GM21515 (cell line): ENCODE measurements at regions not wholly inside any gene's neighbourhood (a gene's known extent, or its start where the extent isn't known, plus 50 kb on each side); places are given as distances from the start of the nearest gene placed in this dataset.

Experiments
- ATAC-seq: cut with Tn5 transposase; IDR thresholded peaks from one replicate; pipeline ENCODE4 v1.9.1; 2021; ENCODE audit not compliant: unreplicated experiment

DNA sequence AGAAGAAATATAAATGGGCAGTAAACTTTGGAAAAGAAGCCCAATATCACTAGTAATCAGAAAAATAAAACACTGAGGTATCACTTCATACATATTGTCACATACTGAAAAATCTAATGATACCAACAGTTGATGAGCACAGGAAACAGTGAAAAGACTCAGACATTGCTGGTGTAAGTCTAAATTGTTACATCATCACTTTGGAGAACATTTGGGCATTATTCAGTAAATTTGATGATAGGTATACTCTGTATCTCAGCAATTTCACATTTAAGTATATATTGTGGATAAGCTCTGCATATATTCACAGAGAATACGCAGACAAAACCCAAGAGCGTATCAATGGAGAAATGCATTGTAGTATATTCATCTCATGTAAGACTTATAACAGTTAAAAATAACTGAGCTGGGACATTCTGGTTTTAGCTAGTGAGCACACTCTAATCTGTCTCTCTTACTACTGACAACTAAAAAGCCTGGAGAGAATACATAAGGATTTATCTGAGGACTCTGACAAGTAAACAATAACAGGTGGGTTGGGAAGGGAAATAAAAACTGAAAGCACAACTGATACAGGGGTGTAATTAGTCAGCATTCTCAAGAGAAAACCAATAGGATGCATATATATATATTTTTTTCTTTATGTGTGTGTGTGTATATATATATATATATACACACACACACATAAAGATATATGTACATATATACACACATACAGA lies 212.7 kb upstream of the JUN start:
- peak; percentile 83 for ATAC-seq

DNA sequence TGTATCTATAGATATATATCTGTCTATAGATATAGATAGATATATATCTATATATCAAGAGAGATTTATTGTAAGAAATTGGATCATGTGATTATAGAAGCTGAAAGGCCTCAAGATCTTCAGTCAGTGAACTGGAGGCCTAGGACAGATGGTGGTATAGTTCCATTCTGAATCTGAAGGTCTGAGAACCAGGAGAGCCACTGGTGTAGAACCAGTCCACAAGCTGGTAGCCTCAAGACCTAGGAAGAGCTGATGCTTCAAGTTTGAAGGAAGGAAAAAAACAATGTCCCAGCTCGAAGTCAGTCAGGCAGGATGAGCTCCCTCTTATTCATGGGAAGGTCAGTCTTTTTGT lies 213.2 kb upstream of the JUN start:
- peak; percentile 50 for ATAC-seq

DNA sequence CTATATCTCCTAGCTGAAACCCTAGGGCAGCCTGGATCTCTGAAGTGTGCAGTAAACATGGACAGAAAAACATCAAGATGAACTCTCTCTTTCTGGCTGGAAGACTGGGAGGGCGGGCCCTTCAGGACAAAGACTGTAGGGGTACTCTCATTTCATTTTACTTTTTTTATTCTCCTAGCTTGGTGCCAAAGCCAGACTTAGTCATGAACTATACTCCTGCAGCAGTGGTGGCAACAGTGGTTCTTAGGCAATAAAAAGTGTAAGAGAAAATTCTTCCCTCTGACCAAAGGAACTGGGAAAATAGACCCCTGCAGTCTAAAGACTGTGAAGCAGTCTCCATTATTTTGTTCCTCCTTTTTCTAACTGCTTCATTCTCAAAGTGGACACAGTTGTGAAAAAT lies 213.8 kb upstream of the JUN start:
- ATAC-seq, result no peak

DNA sequence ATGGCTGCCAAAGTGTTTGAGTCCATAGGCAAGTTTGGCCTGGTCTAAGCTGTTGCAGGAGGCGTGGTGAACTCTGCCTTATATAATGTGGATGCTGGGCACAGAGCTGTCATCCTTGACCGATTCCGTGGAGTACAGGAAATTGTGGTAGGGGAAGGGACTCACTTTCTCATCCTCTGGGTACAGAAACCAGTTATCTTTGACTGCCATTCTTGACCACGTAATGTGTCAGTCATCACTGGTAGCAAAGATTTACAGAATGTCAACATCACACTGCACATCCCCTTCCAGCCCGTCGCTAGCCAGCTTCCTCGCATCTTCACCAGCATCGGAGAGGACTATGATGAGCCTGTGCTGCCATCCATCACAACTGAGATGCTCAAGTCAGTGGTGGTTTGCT lies 215.8 kb upstream of the JUN start:
- no peak for ATAC-seq

DNA sequence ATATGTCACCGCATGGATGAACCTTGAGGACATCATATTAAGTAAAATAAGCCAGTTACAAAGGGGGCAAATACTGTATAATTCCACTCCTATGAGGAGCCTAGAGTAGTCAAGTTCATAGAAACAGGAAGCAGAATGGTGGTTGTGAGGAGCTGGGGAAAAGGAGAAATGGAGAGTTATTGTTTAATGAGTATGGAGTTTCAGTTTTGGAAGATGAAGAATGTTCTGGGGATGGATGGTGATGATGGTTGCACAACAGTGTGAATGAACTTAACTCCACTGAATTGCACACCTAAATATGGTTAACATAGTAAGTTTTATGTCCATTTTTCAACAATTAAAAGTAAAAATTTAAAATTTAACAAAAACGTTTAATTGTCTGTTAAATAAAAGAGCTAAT lies 220.9 kb upstream of the JUN start:
- no peak for ATAC-seq

DNA sequence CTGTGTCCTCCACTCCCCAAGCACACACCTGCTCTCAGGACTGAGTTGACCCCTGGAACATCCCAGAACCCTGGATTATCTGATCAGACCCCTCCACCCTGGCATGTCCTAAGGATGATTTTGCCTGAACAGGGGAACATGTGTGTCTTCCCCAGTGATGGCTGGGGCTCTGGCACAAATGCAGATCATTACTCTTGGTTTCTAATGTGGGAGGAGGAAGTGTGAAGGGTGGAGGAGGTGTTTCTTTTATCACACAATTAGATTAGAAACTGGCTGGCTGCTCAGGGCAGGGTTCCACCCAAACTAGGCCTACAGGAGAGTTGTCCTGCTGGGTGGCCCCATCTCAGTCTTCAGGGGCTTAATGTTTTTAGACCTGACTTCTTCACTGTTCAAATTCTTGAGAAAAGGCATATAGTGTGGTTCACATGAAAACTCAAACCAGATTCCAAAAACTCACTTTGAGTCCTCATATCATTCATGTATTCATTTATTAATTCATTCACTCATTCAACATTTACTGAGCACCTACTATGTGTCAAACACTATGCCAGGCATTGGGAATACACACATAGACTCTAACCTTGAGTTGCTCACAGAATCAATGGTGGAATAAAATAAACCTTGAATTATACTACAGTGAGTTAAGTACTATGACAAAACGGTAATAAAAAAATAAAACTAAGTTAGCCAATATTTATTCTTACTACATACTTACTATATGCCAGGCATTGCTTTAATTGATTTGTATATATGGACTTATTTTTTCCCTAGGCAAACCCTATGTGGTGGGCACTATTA lies 221.8 kb upstream of the JUN start:
- no peak for ATAC-seq

DNA sequence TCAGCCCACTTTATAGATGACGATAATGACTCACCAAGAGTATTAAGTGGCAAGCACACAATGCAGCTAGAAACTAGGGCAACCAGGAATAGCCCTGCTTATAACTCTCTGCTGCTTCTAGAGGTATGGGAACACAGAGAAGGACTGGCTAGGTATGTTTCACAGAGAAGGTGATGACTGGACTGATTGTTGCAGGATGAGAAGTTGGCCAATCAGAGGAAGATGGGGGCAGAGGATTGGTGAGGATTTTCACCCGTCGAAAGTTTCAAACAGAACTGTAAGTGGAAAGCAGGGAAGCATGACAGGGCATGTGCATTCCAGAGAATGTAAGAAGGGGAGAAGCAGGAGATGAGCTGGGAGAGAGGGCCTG lies 222.4 kb upstream of the JUN start:
- ATAC-seq, result no peak

DNA sequence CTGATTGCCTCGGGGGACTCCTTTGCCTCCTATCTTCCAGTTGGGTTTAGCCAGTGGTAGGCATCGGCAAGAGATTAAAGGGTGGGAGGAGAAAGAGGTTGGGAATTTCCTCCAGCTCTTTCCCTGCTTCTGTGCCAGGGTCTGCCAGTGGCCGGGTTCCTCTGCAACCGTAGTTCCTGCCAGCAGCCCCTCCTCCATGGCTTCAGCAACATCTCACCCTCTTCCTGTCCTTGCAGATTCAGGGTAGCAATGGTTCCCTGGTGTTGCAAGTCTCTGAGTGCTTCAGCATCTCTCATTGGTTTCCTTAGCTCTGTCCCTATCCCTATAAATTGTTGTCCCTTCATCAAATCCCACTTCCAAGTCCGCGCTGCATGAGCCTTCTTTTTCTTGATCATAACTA lies 223.1 kb upstream of the JUN start:
- ATAC-seq, result no peak

DNA sequence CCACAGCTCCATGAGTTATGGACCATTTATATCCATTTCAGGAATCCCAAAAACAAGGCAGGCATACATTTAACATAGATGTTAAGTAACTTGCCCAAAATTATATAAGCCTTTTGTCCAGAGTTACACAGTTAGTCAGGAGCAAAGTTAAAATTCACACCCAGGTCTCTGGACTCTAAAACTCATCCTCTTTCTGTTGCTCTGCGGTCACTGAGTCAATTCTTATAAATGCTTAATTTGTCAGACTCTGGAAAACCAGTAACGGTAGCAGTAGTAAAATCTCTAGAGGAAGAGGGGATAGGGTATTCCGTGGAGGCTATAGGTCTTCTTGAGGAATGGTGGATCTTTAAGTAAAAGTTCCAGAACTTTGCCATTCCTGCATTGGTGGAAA lies 223.6 kb upstream of the JUN start:
- no peak for ATAC-seq

DNA sequence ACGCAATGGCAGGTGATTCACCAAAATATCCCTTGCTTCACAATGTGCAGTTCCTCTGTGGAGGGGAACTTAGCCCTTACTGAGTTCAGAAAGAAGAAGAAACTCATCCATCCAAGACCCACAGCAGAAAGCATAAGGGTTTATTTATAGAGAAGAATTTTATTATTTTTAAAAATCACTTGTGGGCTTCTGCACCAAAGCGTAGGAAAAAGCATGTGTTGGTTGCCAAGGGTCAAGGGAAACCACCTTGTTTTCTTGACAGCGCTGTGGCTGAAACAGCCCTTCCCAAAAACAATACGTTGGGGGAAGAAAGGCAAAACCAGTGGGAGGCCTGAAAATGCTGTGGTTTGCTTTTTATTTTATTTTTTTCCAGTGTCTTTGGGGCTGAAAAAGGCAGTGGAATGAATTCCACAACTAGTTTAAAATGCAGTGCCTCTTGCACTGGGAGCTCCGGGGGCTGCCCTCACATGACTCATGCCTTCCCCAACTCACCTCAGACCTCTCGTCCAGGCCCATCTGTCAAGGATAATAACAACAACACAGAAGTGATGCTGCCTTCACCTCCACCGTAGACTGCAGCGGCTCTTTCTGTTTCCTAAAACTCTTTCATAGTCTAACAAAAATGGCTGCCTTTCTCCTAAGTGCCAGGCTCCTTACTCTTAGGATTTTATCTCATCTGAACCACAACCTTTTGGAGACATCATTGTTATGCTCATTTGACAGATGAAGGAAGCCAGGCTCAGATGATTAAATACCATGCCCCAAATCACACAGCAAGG lies 224.2 kb upstream of the JUN start:
- peak; percentile 53 for ATAC-seq

DNA sequence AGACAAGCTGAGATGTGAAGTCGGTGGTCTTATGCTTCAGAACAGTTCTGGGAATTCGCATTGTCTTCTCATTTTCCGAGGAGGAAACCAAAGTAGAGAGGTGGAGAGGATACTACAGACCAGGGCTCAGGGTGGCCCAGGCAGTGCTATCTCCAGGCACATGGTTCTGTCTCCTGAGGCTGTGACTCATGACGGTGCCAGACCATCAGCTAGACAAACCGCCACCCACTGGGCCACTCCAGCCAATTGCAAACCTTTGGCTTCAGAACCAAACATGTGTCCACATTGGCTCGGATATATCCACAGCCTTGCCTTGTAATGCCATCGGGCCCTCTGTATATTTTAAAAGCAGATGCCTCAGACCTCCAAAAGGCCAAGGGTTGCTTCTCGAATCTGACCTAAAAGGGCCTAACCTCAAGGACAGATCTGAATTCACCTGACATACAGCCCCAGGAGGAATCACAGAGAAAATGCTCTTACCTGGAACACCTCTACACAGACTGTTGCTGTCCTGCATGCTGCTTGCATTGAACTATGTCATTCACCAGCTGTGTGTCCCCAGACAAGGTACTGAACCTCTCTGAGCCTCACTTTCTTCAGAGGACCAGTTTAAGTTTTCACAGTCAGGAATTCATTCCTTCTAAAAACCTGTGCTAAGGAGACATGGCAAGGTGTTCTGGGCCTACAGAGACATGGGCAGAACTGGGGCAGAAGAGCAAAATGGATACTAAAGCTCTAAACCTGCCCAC lies 224.9 kb upstream of the JUN start:
- ATAC-seq, result no peak

DNA sequence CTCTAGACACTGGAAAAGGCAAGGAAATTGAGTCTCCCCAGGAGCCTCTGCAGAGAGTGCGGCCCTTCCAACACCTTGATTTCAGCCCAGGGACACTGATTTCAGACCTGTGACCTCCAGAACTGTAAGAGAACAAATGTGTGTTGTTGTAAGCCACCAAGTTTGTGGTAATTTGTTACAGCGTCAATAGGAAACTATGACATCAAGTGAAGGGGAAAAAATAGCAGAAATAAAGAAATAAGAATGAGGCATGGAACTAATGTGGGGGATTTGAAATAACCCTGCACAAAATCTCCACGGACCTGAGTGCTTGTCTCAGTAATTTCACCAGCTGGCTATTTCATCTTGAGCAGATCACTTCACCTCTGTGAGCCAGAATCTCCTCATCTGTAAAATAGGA lies 227.8 kb upstream of the JUN start:
- ATAC-seq, result no peak

DNA sequence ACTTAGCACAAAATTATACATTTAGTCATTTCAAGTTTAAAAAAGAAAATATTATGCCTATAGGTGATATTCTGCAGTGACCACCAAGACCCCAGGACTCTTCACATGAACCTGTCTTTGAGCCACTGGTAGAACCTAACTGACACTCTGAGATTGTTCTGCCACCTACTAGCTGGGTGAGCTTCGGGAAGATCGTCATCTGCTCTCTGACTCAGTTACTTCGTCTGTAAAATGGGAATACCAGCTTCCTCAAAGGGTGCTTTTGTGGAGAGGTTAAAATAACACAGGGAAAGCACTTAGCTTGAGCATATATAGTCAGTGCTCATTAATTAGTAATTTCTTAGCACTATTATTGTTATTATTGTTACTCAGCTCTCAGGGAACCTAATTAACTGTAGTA lies 228.5 kb upstream of the JUN start:
- ATAC-seq, result no peak

DNA sequence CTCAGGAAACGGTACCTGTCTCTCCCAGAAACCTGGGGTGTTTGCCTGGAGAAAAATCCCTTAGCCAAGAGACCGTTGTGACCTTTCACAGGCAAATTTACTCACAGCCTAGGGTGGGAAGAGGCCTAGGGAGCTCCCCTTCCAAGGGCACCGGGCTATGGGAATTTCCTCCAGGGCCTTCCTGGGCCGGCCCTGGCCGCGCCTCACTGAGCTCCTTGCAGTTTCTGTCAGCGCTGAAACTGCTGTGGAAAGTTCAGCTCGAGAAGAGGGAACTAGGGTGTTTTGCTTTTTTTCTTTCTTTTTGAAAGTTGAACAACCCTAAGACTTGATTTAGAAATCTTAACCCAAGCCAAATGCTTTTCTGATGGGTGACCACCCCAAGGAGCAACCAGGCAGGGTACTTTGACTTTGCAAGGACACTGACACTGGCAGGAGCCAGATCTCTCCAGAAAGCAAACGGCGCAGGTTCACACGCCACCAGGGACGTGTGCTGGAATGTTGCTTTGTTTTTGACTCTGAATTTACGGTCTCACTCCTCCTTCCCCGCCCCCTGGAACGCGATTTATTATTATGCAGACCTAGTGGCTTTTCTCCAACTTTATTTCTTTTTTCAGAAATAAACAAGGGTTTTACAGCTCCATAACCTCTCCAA lies 229.6 kb upstream of the JUN start:
- peak; percentile 53 for ATAC-seq

DNA sequence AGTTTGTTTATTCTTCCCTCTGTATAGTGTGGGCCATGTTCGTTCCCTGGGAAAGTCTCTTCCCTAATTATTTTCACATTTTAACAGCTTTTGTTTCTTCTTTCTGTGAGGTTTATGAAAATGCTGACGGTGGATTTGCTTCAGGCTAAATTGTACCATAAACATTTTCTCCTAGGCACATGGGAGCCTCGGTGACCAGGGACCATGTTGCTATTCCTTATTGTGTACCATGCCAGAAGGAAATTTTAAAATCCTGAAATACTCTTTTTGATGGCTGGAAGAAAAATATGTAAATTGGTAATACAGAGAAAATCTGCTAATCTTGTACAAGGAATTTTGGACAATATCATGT lies 230.1 kb upstream of the JUN start:
- ATAC-seq, result no peak

DNA sequence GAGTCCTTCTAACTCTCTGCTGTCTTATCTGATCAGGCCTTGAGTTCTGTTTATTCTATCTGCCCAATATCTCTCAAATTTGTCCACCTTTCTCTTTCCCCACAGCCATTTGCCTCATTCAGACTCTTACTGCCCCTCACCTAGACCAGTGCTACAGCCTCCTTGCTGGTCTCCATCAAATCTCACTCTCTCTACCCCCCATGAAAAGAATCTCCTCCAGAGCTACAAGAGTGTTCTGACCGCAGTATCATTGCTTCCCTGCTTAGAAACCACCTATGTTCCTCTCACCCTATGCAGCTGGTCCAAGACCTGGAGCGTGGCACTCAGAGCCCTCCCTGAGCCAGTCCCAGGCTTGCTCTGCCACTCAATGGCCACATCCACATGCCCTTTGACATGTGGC lies 231.0 kb upstream of the JUN start:
- no peak for ATAC-seq

DNA sequence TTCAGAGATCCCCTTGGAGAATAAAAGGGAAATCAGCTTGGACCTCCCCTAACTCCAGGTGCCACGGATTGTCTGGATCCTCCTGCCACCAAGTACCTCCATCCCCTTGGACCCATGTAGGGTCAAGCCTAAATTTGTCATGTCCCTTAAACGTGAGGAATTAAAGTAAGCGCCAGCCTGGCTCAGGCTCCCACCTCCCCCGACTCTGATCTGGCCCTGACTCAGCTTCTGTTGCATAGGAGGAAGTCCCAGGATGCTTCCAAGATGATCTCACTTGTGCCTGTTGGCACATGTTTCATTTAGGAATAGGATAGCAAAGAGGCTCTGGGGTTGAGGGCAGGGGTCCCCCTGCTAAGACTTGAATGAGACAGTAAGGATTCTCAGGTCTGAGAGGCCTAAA lies 231.9 kb upstream of the JUN start:
- ATAC-seq, result no peak

DNA sequence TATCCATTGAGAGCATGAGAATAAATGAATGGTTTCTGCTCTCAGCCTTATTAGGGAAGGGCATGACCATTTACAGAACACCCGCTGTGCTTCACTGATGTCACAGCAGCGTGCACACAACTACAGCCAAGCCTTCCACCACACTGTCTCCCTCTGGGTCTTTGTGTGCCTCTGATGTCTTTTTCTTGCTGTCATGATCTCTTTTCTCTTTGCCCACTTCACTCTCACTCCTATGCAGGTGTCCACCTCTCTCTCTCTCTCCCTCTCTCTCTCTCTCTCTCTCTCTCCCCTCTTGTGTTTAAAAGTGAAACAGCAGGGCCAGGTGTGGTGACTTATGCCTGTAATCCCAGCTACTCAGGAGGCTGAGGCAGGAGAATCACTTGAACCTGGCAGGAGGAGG lies 232.5 kb upstream of the JUN start:
- ATAC-seq, result no peak

DNA sequence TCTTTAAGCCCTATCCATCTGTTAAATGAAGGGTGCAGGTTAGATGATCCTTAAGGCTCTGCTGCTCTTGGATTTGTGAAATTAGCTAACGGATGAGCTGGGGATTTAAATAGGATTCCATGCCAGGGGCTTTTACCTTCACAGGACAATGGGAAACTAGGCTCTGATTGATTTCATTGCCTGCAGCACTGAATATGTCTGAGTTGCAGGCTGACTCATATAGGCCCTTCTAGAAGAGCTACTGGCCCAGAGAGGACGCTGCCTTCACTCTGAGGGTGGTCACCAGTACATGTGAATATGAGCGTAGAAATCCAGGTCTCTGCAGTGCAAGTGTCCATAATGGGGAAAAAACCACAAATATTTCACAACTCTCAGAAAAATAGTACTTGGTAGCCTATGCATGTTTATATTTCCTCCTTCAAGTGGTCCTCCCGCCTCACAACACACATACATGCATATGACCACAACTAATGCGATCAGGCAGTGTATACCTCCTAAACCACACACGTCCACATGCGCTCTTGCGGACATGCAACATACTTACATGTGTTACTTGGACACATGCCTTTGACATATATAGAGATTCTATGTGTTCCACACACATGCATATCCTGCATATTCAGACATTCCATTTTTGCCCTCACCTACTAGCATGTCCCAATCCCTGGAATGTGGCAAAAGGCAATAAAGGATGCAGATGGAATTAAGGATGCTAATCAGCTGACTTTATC lies 233.8 kb upstream of the JUN start:
- ATAC-seq, result no peak

DNA sequence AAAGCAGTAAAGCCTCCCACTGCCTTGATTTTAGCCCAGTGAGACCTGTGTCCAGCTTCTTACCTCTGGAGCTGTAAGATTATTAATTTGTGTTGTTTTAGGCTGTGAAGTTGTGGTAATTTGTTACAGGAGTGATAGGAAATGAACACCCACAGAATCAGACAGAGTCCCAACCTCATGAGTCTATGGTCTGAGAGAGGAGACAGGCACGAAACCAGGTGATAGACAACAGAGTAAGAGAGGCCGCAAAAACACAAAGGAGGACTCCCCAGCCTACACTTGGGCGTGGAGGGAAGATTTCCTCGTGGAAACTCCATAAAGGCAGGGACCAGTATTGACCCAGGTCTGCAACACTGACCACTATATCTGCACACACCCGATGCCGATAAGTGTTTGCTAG lies 234.6 kb upstream of the JUN start:
- no peak for ATAC-seq
